ENCODE measurements at regions not wholly inside any gene's neighbourhood (a gene's known extent, or its start where the extent isn't known, plus 50 kb on each side); places are given as distances from the start of the nearest gene placed in this dataset.

DNA sequence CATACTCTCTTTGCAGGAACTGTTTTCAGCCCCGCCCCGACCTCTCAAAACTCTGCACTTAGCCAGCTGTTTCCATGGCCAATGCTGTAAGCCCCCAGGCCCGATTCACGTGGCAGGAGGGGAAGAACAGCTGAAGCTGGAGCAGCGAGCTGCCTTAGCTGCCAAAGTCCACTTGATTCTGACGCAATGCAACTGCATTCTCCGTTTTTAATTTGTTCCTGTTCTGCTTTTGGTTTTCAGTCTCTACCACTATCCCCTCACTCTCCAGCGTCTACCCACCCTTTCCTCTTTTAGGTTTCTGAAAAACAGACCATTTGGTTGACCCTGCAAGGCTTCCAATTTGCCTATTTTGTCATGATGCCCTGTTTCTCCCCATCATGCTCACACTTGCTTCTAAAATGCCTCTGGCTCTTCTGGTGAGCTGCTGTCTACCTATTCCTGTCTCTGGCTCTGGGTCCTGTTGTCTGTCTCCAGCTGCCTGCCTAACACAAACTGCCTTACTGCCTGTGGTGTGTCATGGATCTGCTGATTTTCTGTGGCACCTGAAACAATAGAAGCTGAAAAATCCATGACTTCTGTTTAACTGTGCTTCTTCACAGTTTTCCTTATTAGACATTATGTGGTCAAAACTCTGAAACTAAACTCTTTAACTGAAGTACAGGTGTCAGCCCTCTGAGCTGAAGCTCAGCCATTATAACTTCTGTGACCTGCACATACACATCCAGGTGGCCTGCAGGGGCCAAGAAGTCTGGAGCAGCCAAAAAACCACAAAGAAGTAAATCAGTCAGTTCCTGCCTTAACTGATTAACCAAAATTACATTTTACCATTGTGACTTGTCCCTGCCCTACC lies 160.5 kb upstream of the AGTR2 start (continued):
- TF ChIP-seq, protein P1, sequence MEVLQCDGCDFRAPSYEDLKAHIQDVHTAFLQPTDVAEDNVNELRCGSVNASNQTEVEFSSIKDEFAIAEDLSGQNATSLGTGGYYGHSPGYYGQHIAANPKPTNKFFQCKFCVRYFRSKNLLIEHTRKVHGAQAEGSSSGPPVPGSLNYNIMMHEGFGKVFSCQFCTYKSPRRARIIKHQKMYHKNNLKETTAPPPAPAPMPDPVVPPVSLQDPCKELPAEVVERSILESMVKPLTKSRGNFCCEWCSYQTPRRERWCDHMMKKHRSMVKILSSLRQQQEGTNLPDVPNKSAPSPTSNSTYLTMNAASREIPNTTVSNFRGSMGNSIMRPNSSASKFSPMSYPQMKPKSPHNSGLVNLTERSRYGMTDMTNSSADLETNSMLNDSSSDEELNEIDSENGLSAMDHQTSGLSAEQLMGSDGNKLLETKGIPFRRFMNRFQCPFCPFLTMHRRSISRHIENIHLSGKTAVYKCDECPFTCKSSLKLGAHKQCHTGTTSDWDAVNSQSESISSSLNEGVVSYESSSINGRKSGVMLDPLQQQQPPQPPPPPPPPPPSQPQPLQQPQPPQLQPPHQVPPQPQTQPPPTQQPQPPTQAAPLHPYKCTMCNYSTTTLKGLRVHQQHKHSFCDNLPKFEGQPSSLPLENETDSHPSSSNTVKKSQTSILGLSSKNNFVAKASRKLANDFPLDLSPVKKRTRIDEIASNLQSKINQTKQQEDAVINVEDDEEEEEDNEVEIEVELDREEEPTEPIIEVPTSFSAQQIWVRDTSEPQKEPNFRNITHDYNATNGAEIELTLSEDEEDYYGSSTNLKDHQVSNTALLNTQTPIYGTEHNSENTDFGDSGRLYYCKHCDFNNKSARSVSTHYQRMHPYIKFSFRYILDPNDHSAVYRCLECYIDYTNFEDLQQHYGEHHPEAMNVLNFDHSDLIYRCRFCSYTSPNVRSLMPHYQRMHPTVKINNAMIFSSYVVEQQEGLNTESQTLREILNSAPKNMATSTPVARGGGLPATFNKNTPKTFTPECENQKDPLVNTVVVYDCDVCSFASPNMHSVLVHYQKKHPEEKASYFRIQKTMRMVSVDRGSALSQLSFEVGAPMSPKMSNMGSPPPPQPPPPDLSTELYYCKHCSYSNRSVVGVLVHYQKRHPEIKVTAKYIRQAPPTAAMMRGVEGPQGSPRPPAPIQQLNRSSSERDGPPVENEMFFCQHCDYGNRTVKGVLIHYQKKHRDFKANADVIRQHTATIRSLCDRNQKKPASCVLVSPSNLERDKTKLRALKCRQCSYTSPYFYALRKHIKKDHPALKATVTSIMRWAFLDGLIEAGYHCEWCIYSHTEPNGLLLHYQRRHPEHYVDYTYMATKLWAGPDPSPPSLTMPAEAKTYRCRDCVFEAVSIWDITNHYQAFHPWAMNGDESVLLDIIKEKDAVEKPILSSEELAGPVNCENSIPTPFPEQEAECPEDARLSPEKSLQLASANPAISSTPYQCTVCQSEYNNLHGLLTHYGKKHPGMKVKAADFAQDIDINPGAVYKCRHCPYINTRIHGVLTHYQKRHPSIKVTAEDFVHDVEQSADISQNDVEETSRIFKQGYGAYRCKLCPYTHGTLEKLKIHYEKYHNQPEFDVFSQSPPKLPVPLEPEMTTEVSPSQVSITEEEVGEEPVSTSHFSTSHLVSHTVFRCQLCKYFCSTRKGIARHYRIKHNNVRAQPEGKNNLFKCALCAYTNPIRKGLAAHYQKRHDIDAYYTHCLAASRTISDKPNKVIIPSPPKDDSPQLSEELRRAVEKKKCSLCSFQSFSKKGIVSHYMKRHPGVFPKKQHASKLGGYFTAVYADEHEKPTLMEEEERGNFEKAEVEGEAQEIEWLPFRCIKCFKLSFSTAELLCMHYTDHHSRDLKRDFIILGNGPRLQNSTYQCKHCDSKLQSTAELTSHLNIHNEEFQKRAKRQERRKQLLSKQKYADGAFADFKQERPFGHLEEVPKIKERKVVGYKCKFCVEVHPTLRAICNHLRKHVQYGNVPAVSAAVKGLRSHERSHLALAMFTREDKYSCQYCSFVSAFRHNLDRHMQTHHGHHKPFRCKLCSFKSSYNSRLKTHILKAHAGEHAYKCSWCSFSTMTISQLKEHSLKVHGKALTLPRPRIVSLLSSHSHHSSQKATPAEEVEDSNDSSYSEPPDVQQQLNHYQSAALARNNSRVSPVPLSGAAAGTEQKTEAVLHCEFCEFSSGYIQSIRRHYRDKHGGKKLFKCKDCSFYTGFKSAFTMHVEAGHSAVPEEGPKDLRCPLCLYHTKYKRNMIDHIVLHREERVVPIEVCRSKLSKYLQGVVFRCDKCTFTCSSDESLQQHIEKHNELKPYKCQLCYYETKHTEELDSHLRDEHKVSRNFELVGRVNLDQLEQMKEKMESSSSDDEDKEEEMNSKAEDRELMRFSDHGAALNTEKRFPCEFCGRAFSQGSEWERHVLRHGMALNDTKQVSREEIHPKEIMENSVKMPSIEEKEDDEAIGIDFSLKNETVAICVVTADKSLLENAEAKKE (CRISPR knock-in tag; IDR thresholded peaks at IDR 0.05): no peak
- no peak for TF ChIP-seq EZH2phosphoT487 (IDR thresholded peaks at IDR 0.05; ENCODE audit: unreplicated experiment)

DNA sequence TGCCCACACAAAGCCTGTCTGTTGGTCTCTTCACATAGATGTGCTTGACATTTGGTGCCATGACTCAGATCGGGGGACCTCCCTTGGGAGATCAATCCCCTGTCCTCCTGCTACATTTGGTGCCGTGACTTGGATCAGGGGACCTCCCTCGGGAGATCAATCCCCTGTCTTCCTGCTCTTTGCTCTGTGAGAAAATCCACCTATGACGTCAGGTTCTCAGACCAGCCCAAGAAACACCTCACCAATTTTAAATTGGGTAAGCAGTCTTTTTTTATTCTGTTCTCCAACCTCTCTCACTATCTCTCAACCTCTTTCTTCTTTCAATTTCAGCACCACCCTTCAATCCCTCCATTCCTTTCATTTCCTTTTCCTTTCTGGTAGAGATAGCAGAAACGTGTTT lies 159.6 kb upstream of the AGTR2 start:
- H3K36me3 ChIP-seq (ENCODE audit: insufficient read depth): no peaks in the 10 kb centered on the region
- peaks cover 32% of the 10 kb centered on the region for H3K9me3 Mint-ChIP-seq
- H3K27ac ChIP-seq (ENCODE audit: low read depth): no peak overlapping the region
- no peaks in the 10 kb centered on the region for H4K20me1 ChIP-seq (replicated peaks; ENCODE audit: insufficient read depth)
- H3K9me2 ChIP-seq (ENCODE audit: insufficient read depth): no peaks in the 10 kb centered on the region
- ATAC-seq (no peak), DNase-seq (ENCODE audit: low spot score) (no peak)
- no peak overlapping the region for H3K4me2 ChIP-seq
- no peak overlapping the region for H3K27ac Mint-ChIP-seq
- H3K4me1 Mint-ChIP-seq: peaks cover 23% of the 10 kb centered on the region
- peaks cover 5% of the 10 kb centered on the region for H3K27me3 Mint-ChIP-seq (ENCODE audit: insufficient read depth, low read depth, poor library complexity)
- no peaks in the 10 kb centered on the region for H3K79me2 ChIP-seq (replicated peaks; ENCODE audit: insufficient read depth)
- no peak overlapping the region for H3K4me3 Mint-ChIP-seq
- H3K36me3 Mint-ChIP-seq (ENCODE audit: low read depth): peaks cover 35% of the 10 kb centered on the region
- no peaks in the 10 kb centered on the region for H3F3A ChIP-seq (replicated peaks; ENCODE audit: low read depth)
- H3K27me3 ChIP-seq (ENCODE audit: insufficient read depth): no peaks in the 10 kb centered on the region
- no peak overlapping the region for H3K4me3 ChIP-seq
- H2AFZ ChIP-seq: no peak overlapping the region
- H3K4me1 ChIP-seq (ENCODE audit: insufficient read depth): peaks cover 2% of the 10 kb centered on the region
- no peak for TF ChIP-seq EZH2phosphoT487 (IDR thresholded peaks at IDR 0.05; ENCODE audit: unreplicated experiment)
- no peak for TF ChIP-seq NANOG (IDR thresholded peaks at IDR 0.05; ENCODE audit: borderline replicate concordance)
- TF ChIP-seq CREB1 (CRISPR knock-in tag; IDR thresholded peaks at IDR 0.05; ENCODE audit: low read depth): no peak
- TF ChIP-seq, protein P2, sequence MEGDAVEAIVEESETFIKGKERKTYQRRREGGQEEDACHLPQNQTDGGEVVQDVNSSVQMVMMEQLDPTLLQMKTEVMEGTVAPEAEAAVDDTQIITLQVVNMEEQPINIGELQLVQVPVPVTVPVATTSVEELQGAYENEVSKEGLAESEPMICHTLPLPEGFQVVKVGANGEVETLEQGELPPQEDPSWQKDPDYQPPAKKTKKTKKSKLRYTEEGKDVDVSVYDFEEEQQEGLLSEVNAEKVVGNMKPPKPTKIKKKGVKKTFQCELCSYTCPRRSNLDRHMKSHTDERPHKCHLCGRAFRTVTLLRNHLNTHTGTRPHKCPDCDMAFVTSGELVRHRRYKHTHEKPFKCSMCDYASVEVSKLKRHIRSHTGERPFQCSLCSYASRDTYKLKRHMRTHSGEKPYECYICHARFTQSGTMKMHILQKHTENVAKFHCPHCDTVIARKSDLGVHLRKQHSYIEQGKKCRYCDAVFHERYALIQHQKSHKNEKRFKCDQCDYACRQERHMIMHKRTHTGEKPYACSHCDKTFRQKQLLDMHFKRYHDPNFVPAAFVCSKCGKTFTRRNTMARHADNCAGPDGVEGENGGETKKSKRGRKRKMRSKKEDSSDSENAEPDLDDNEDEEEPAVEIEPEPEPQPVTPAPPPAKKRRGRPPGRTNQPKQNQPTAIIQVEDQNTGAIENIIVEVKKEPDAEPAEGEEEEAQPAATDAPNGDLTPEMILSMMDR (conservative IDR thresholded peaks at IDR 0.05; ENCODE audit: low read depth in 2 of 2): no peak
- TF ChIP-seq ZNF114 (CRISPR knock-in tag; IDR thresholded peaks at IDR 0.05): no peak
- TF ChIP-seq, protein P1 (CRISPR knock-in tag; IDR thresholded peaks at IDR 0.05): no peak
- TF ChIP-seq POLR2AphosphoS5 (IDR thresholded peaks at IDR 0.05; ENCODE audit: low read depth): no peak

Measured in GM23338 (cell line).